ENCODE measurements at regions not wholly inside any gene's neighbourhood (a gene's known extent, or its start where the extent isn't known, plus 50 kb on each side); places are given as distances from the start of the nearest gene placed in this dataset.

- DNase-seq, result no peak
These were observed 53.8 kb upstream of the FBN2 start for GRCh38 chr5:128591598-128592455.

GRCh38 chr5:128596071-128596470 is 58.0 kb upstream of the FBN2 start:
- no peak for DNase-seq

DNA sequence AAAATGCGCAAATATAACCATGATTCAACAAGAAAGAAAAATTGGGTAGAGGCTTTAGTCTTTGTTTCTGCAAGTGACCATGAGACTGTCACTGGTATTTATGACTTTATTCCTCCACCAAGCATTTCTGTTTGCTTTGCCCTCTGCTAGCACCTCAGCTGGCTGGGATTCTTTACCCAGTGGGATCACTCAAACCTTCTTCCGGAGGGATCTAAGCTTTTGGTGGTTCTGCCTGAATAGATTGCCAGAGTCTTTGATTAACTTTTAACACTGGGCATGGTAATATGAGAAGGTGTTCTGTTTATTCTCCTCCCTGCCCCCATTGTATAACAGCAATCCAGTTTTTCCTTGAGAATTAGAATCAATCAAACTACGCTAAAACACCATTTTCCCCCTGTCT is 59.1 kb upstream of the FBN2 start:
- no peak for DNase-seq

GRCh38 chr5:128613128-128613527 is 75.1 kb upstream of the FBN2 start:
- DNase-seq, result no peak

DNA sequence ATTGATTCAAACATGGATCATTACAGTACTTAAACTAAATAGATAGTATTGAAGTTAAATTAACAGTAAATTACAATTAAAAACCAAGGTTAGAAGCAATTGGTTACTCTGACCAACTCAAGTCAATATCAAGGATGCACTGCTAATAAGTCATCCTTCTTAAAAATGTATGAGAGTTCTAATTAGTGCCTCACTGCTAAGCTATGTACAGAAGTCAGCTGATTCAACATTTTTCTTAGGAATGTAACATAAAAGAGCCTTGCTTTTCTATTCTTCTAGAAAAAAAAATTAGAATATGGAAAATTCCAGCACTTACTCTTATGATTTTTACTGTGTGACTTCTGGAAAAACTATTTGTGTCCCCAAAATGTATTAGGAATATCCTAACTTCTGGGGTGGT is 75.7 kb upstream of the FBN2 start:
- DNase-seq, result no peak

- DNase-seq, result no peak
These were observed 77.5 kb upstream of the FBN2 start for GRCh38 chr5:128615578-128615977.

- no peak for DNase-seq
These were observed 88.6 kb upstream of the FBN2 start for GRCh38 chr5:128626536-128627090.

DNA sequence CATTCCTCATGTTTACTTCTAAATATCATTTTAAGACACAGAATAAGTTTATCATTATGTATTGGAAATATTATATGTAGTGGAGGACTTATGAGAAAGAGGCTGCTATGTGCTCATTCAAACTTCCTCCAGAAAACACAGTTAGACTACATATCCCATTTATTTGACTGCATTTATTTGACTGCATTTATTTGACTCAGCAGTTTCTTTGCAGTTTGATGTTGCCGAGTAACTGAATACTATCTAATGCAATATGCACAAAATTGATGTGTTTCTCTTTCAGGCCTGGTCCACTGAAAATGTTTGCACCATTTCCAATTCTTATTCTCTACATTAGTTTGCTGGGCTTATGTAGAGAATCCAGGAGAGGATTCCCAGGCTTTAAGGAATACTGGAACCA is 89.9 kb upstream of the FBN2 start:
- DNase-seq, result no peak

GRCh38 chr5:128629157-128629556 is 91.1 kb upstream of the FBN2 start:
- DNase-seq, result no peak

GRCh38 chr5:128630121-128630520 is 92.1 kb upstream of the FBN2 start:
- no peak for DNase-seq

DNA sequence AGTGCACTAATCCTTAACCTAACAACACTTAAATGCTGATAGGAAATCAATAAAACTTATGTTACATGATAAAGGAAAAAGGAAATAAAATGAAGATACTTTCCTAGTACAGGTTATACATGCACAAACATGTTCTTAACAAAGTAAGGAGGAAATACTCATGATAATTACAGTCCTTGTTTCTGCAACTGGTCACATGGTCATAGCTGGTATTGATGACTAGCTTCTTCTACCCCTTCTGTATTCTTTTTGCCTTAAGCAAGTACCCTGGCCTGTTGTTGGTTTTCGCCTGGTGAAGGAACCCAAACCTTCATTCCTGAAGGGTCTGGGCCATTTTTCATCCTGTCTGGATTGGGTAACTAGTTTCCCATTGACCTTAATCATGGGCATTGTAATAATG is 93.7 kb upstream of the FBN2 start:
- no peak for DNase-seq

DNA sequence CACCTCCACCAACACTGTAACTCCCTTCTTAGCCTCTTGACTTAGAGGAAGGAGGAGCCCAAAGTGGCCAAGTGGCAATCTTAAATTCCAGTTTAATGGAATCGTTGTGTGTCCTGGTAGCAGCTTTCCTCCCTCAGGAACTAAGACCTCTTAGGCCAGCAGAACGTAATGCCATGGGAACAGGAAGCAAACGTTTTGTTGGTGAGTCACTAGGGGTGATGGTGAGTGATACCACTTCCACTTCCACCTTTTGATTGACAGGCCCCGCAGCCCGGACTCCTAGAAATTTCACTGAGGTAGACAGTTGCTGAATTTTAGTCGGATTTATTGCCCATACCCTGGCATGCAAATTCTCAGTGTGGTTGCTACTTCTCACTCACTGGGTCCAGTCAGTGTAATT is 94.2 kb upstream of the FBN2 start:
- DNase-seq, result no peak

DNA sequence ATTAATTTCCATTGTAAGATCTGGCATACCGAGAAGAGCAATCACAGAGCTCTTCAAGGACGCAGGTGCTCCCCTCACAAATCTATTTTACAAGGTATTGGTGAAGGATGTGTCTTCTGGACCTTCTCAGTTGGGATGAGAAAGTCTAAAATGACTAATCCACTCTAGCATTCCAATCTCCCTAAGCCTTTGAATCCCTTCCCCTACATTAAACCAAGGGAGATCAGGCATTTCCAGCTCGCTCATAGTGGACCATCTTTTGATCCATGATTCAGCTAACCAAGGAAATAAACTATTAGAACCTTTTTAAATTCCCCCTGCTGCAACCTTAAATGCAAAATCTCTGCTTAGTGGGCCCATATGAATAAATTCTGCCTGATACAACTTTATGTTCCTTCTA is 95.9 kb upstream of the FBN2 start:
- DNase-seq, result no peak

- no peak for DNase-seq
These were observed 97.3 kb upstream of the FBN2 start for GRCh38 chr5:128635379-128635778.

- no peak for DNase-seq
These were observed 98.3 kb upstream of the FBN2 start for GRCh38 chr5:128636361-128636760.

GRCh38 chr5:128637031-128637430 is 99.0 kb upstream of the FBN2 start:
- DNase-seq, result no peak

DNA sequence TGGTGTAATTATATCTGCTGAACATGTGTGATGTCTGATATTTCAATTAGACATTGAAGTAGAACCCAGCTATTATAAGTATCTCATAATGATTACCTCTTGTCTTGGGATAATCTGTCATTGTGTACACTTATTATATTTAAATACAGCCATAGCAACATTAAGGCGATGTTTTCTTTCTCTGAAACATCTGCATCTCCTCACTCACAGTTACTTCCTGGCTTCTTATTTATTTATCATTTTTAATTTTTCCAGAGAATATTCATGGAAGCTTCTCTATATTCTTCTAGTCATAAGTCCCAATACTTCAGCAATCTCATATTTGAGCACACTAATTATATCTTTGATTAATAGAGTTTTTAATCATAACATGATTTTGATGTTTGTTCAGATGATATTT is 103.8 kb upstream of the FBN2 start:
- no peak for DNase-seq

- DNase-seq, result no peak
These were observed 106.8 kb upstream of the FBN2 start for GRCh38 chr5:128644863-128645262.

GRCh38 chr5:128645581-128645980 is 107.5 kb upstream of the FBN2 start:
- no peak for DNase-seq

- DNase-seq, result no peak
These were observed 108.1 kb upstream of the FBN2 start for GRCh38 chr5:128646176-128646575.

- DNase-seq, result no peak
These were observed 111.1 kb upstream of the FBN2 start for GRCh38 chr5:128649192-128649591.

DNA sequence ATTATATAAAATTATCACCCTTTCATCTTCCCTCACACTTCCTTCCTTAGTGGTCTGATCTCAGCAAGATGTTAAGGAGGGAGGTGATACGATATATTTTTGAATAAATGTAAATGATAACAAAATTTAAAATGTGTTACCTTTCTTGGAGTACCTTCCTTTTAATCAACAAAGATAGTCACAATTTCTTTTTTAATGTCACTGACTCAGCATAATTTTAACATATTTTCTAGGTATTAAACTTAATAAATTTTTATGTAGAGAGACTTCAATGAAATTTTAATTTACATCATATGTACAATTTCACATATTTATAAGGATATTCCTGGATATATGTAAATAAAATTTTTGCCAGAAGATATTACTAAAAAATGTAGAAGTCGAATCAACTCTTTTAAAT is 125.0 kb upstream of the FBN2 start:
- no peak for DNase-seq

DNA sequence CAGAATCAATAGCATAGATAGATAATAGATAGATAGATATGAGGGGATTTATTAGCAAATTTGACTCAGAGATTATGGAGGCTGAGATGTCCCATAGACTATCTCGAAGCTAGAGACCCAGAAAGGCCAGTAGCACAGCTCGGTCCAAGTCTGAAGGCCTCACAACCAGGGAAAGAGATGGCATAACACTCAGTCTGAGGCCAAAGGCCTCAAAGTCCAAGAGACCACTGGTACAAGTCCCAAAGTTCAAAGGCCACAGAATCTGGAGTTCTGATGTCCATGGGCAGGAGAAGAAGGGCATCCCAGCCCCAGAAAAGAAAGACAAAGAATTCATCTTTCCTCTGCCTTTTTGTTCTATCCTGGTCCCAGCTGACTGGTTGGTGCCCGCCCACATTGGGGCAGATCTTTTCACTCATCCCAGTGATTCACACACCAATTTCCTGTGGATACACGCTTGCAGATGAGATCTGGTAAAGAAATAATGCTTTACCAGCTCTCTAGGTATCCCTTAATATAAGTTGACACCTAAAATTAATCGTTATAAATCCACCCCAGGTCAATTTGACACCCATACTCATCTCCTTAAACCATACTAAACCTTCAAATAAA is 127.8 kb upstream of the FBN2 start:
- DNase-seq, result no peak

DNA sequence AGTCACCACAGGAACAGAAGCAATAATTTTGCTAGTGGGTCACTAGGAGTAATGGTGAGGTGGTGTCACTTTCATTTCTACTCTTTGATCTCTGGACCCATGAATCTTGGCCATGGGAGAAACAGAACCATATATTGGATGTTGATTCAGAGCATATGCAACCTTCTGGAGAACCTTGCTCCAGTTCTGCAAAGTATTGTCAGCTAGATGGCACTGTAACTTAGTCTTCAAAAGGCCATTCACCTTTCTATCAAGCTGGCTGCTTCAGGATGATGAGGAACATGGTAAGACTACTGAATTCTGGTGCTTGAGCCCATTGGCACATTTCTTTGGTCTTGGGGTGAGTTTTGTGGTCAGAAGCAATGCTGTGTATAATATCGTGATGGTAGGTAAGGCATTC is 129.1 kb upstream of the FBN2 start:
- no peak for DNase-seq

- no peak for DNase-seq
These were observed 129.7 kb upstream of the FBN2 start for GRCh38 chr5:128667751-128668150.

All from CD4-positive, alpha-beta T cell treated with Interleukin-12 subunit alpha and Interleukin-12 subunit beta, for 1 hour (primary cell).